ENCODE measurements at regions not wholly inside any gene's neighbourhood (a gene's known extent, or its start where the extent isn't known, plus 50 kb on each side); places are given as distances from the start of the nearest gene placed in this dataset.
"Not testable (repeated sequence)": the region's sequence is repeated elsewhere in the genome, so short reads cannot be mapped to it uniquely, and the experiment has no call there.

DNA sequence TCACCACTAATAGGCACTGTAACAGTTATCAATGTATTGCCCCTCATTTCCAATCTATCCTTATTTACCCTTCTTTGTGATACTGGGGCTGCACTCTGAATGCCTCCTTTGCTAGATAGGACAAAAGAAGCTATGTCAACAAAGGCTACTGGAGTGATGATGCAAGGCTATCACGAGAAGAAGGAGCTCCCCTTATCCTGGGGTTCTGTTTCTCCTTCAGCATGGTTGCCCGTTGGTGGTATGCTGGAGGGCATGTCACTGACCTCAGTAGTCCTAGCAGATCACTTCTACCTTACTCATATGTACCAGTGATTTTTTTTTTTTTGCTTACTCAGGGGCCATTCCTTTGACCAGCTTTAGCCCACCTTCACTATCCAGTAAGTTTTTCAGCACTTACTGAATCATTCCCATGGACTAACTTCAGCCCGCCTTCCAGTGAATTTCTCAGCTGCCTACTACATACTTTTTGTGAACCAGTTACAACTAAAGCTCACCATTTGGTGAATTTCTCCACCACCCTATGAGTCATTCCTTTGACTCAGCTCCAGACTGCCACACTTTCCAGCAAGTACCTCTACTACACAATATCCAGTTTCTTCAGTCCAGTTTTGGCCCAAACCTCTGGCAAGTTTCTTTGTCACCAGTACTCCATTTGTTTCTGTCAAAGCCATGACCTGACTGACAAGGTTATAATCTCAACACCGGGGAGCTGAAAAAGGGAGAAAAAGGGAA lies 944.5 kb downstream of the KCNT2 start:
- no peaks in the 10 kb centered on the region for H3K36me3 Mint-ChIP-seq (ENCODE audit: unreplicated experiment)
- H3K4me3 Mint-ChIP-seq (ENCODE audit: unreplicated experiment): no peak overlapping the region
- H3K27me3 Mint-ChIP-seq (ENCODE audit: unreplicated experiment): no peaks in the 10 kb centered on the region
- no peaks in the 10 kb centered on the region for H3K4me1 Mint-ChIP-seq (ENCODE audit: low read depth, unreplicated experiment)
- H3K9me3 Mint-ChIP-seq (ENCODE audit: unreplicated experiment): no peaks in the 10 kb centered on the region
- TF ChIP-seq, protein P1, sequence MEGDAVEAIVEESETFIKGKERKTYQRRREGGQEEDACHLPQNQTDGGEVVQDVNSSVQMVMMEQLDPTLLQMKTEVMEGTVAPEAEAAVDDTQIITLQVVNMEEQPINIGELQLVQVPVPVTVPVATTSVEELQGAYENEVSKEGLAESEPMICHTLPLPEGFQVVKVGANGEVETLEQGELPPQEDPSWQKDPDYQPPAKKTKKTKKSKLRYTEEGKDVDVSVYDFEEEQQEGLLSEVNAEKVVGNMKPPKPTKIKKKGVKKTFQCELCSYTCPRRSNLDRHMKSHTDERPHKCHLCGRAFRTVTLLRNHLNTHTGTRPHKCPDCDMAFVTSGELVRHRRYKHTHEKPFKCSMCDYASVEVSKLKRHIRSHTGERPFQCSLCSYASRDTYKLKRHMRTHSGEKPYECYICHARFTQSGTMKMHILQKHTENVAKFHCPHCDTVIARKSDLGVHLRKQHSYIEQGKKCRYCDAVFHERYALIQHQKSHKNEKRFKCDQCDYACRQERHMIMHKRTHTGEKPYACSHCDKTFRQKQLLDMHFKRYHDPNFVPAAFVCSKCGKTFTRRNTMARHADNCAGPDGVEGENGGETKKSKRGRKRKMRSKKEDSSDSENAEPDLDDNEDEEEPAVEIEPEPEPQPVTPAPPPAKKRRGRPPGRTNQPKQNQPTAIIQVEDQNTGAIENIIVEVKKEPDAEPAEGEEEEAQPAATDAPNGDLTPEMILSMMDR (IDR thresholded peaks at IDR 0.05; ENCODE audit: partially characterized antibody, unreplicated experiment): no peak
- no peak overlapping the region for H3K27ac Mint-ChIP-seq (ENCODE audit: unreplicated experiment)
- no peak for DNase-seq

DNA sequence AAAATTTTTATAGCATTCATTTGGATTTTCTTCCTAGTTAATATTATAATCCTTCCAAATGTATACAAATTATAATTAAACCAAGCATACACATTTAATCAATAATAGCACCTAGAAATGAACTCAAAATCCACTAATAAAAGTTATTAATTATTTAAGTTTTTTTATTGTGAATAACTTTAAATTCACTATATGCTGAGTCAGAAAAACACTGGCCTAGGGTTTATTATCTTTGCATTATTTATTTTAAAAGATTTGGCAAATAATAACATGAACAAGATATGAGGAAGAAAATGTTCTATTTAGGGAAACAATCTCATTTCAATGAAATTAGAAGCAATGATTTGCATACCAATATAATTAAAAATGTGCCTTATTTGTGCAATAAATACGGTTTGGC lies 951.5 kb downstream of the KCNT2 start:
- TF ChIP-seq, protein P1 (IDR thresholded peaks at IDR 0.05; ENCODE audit: partially characterized antibody, unreplicated experiment): no peak
- Mint-ChIP-seq H3K27ac (ENCODE audit: unreplicated experiment) (no peak overlapping the region), H3K4me1 (ENCODE audit: low read depth, unreplicated experiment) (no peaks in the 10 kb centered on the region), H3K27me3 (ENCODE audit: unreplicated experiment) (no peaks in the 10 kb centered on the region), H3K9me3 (ENCODE audit: unreplicated experiment) (no peaks in the 10 kb centered on the region), H3K4me3 (ENCODE audit: unreplicated experiment) (no peak overlapping the region), H3K36me3 (ENCODE audit: unreplicated experiment) (no peaks in the 10 kb centered on the region)
- no peak for DNase-seq

DNA sequence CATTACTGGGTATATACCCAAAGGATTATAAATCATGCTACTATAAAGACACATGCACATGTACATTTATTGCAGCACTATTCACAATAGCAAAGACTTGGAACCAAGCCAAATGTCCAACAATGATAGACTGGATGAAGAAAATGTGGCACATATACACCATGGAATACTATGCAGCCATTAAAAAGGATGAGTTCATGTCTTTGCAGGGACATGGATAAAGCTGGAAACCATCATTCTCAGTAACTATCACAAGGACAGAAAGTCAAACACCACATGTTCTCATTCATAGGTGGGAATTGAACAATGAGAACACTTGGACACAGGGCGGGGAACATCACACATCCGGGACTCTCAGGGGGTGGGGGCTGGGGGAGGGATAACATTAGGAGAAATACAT lies 959.4 kb downstream of the KCNT2 start:
- H3K4me3 Mint-ChIP-seq (ENCODE audit: unreplicated experiment); H3K4me1 Mint-ChIP-seq (ENCODE audit: low read depth, unreplicated experiment); H3K36me3 Mint-ChIP-seq (ENCODE audit: unreplicated experiment); DNase-seq; H3K27ac Mint-ChIP-seq (ENCODE audit: unreplicated experiment); H3K27me3 Mint-ChIP-seq (ENCODE audit: unreplicated experiment); H3K9me3 Mint-ChIP-seq (ENCODE audit: unreplicated experiment): not testable (repeated sequence)

DNA sequence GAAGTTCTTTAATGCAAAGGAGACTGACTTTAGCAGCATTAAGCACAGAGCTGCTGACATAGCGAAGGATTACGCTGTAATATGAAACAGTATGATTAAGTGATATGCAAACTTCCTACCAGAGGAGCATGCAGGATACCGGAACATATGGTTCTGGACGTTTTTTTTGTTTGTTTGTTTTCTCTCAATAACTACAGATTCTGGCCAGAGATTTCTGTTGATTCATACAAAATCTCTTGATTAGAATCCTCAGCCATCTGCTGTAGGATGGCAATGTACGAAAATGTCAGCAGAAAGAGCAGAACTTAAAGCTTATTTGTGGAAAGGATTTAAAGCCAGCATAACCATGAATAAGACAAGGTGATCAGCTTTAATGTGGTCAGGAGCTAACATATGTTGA lies 970.7 kb downstream of the KCNT2 start:
- H3K36me3 Mint-ChIP-seq (ENCODE audit: unreplicated experiment): no peaks in the 10 kb centered on the region
- TF ChIP-seq, protein P1 (IDR thresholded peaks at IDR 0.05; ENCODE audit: partially characterized antibody, unreplicated experiment): no peak
- H3K27ac Mint-ChIP-seq (ENCODE audit: unreplicated experiment): no peak overlapping the region
- H3K27me3 Mint-ChIP-seq (ENCODE audit: unreplicated experiment): peaks cover 3% of the 10 kb centered on the region
- H3K4me3 Mint-ChIP-seq (ENCODE audit: unreplicated experiment): no peak overlapping the region
- H3K9me3 Mint-ChIP-seq (ENCODE audit: unreplicated experiment): no peaks in the 10 kb centered on the region
- peaks cover 2% of the 10 kb centered on the region for H3K4me1 Mint-ChIP-seq (ENCODE audit: low read depth, unreplicated experiment)
- no peak for DNase-seq

DNA sequence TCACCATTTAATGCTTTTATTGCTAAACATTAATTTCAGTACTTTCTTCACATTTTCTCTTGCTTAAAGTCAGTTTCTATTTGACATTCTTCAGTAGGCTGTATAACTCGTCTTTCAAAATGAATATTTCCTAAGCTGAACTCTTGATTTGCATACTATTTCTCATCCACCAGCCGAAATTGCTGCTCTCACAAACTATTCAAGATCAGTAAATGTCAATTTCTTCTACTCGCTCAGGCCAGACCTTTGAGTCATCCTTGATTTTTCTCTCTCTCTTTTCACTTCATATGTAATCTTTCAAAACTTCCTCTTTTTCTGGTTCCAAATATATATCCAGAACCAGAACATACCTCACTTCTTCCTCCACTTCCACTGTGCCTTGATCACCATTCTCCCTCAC lies 990.0 kb downstream of the KCNT2 start:
- Mint-ChIP-seq H3K4me1 (ENCODE audit: low read depth, unreplicated experiment) (no peaks in the 10 kb centered on the region), H3K4me3 (ENCODE audit: unreplicated experiment) (no peak overlapping the region), H3K27ac (ENCODE audit: unreplicated experiment) (no peak overlapping the region), H3K27me3 (ENCODE audit: unreplicated experiment) (no peaks in the 10 kb centered on the region), H3K9me3 (ENCODE audit: unreplicated experiment) (no peaks in the 10 kb centered on the region), H3K36me3 (ENCODE audit: unreplicated experiment) (no peaks in the 10 kb centered on the region)
- TF ChIP-seq, protein P1 (IDR thresholded peaks at IDR 0.05; ENCODE audit: partially characterized antibody, unreplicated experiment): no peak
- no peak for DNase-seq
